GM18505 (cell line): ENCODE measurements at regions not wholly inside any gene's neighbourhood (a gene's known extent, or its start where the extent isn't known, plus 50 kb on each side); places are given as distances from the start of the nearest gene placed in this dataset.

Source experiments
- ATAC-seq: cut with Tn5 transposase; IDR thresholded peaks from one replicate; pipeline ENCODE4 v1.9.1; 2021; ENCODE audit not compliant: unreplicated experiment
- POLR2A ChIP-seq: IDR thresholded peaks from 4 replicates; pipeline ENCODE4 v1.6.1; 2011; ENCODE audit warnings: borderline replicate concordance; ENCODE audit not compliant: insufficient read depth, insufficient read length; ENCODE audit errors: extremely low read depth

DNA sequence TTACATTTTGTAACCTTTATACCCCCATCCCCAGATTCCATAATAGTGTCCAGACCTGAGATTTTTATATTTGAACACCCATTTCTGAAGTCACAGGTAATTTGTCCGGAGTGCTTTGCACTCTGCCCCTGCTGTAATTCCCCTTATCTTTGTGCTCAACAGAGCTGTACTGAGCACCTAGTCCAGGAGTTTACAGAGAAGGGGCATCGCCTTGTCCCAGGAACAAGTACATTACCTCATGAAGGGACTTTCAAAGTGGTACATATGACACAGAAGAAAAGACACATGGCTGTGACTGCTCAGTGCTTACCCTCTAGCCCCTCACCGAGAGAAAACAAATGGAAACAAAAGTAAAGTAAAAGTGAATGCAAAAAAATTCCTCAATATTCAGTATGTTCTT, 373.5 kb downstream of the SOX11 start:
- ATAC-seq: no peak
- TF ChIP-seq POLR2A: no peak

DNA sequence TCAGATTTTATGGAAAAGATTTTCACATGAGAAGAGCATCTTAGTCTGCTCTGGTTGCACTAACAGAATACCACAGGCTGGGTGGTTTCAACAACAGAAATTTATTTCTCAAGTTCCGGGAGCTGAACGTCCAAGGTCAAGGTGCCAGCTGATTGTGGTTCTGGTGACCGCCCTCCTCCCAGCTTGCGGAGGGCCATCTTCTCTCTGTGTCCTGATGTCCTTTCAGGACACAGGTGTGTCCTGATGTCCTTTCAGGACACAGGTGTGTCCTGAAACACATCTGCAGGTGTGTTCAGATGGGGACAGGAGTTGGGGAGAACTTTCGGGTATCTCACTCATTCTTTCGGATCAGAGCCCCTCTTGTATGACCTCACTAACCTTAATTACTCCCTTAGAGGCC, 374.9 kb downstream of the SOX11 start:
- no peak for ATAC-seq
- no peak for TF ChIP-seq POLR2A

DNA sequence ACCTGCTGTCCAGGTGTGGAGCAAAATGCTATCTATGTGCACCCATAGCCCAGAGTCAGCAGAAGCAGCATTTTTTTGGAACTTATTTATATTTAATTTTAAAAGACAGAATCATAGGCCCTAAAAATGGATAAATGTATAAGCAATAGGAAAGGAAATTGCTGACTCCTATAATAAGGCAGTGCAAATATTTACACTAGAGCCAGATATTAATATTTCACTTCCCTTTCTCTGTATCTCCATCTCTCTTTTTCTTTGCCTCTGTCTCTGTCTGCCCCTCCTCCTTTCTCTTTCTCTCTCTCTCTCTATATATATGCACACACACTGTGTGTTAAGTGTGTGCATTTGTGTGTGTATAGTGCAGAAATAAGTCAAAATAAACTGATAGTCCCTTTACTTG, 375.6 kb downstream of the SOX11 start:
- no peak for TF ChIP-seq POLR2A
- no peak for ATAC-seq

DNA sequence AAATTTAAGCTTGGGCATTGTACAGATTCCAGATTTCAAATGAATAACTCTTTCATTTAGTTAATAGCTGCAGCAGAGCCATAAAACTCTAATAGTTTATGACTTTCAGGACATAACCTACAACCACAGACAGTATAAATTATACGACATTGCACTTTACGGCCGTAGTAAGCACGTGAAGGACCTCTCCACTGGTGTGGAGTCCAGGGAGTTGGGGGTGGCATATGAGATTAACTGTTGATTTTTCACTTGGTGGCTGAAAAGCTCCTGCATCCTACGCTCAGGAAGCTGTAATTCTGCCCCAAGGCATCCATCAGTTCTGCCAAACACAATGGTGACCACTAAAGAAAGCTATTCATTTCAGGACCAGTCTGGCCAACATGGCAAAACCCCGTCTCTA, 376.2 kb downstream of the SOX11 start:
- TF ChIP-seq POLR2A: no peak
- ATAC-seq: no peak

DNA sequence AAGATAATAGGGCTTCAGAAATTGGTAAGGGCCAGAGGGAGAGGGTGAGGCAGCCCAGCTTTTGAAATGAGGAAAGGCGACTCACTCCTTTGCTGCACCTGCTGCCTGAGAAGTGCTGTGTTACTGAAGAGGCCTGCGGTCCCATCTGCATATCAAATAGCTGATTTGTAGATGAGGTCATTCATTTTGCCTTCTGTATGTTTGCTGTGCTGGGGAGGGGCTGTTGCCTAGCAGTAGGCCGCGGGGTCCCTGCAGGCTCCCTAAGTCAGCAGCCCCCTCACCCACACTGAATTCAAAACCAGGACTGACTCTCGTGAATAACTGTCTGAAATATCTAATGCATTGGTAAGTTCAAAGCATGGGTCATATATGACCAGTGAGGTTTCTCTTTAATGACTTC, 377.2 kb downstream of the SOX11 start:
- no peak for TF ChIP-seq POLR2A
- ATAC-seq: no peak

DNA sequence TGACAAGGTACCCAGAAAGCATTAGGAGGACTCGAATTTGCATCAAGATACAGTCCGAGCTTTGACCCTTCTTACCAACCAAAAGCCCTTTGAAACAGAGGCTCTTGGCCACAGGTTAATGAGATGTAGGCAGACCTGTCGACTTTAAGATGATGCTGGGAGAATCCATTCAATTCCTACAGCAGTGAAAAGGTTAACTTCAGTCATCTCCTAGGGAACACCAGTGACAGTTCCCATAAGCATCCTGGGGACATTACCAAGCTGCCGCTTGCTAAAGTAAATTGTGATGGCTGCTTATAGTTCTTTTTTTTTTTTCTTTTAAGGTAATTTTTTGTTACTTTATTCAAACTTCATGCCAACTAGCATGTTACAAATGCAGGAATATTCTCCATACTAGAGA, 379.3 kb downstream of the SOX11 start:
- no peak for ATAC-seq
- TF ChIP-seq POLR2A: no peak

DNA sequence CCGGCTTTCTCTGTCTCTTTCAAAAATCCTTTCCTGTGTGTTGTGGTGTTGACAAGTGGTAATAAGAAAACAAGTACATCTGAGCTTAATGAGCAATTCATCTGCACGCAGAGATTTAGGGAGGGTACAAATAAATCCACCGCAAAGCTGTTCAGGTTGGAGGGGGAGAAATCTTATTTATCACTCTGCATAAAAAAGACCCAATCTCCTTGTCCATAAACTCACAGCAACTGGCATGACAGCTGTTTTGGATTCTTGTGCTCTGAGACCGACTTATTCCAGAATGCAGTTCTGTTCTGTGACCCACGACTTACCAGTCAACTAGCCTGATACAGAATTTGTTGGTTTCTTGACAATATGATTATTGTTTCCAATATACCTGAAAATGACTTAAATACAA, 380.1 kb downstream of the SOX11 start:
- no peak for ATAC-seq
- TF ChIP-seq POLR2A: no peak

DNA sequence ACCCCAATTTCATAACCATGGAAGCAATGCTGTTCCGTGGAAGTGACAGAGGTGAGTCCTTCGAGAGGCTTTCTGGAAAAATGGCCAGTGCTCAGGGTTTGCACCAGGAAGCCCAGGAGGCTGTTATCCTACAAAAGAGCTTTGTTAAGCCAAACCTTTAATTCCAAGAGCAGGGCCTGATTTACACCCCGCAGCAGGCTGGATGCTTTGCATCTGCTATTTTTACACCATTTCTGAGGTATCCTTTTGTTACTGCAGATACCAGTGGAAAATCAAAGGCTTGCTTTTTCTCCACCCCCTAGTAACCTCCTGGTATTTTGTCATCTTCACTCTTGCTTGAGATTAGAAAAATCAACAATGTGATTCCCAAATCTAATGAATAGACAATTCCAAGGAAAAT, 380.6 kb downstream of the SOX11 start:
- ATAC-seq: no peak
- no peak for TF ChIP-seq POLR2A

DNA sequence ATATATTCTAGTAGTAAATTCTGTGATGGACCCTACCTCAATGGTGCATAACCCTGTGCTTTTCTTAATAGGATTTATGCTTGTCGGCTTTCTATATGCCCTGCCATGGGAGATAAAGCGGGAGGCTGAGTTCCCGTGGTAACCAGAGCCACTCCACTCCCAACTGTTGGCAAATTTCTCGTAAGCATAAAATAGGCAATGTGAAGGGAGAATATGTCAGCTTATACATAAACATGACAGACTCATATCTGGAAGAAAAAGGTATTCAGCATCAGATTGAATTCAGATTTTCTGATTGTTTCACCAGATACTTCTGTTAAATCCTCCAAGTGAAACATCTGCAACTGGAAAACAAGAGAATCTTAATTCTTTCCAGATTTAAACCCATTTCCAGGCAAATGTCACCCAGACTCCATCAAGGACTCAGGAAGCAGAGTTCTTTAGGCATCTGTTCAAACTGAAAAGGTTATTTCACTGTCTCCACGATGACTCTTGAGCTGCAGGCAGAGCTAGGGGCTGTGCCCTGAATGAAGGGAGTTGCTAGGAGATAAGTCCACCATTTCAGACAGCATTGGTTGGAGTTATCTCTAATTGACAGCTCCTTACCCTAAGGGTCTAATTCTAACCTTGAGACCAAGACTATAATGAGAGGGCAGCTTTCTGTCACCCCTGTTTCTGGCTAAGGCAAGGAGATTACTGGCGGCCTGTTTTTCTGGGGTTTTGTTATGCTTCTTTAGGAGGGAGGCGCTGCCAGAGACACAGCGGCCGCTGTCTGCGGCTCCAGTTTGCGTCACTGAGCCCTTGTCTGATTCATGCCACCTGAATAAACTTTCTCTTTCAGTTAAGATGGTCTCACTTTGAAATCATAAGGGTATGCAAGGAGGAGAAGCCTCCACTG, 381.3 kb downstream of the SOX11 start:
- no peak for ATAC-seq
- no peak for TF ChIP-seq POLR2A

DNA sequence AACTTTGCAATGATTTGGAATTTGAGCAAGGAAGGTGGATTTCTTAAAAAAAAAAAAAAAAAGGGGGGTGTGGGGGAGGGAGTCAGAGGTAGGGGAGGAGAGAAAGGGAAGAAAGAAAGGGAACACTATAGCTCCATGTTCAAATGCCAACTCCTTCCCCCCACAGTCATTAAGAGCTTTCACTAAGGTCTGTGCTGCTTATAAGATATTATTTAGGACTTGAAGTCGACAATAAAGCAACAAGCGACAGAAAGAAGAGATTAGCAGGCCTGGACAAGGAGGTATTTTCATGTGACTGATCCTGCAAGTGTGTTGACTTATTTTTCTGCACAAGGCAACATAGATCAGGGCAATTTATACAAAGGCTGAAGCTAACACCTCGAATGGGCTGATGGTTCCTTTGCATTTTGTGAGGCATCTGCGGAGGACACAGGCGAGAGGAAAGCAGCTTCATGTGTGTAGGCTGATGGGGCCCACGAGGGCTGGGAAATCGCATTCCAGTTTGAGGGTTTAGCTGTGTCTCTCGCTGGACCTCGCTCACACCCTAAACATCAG, 382.0 kb downstream of the SOX11 start:
- no peak for TF ChIP-seq POLR2A
- no peak for ATAC-seq

DNA sequence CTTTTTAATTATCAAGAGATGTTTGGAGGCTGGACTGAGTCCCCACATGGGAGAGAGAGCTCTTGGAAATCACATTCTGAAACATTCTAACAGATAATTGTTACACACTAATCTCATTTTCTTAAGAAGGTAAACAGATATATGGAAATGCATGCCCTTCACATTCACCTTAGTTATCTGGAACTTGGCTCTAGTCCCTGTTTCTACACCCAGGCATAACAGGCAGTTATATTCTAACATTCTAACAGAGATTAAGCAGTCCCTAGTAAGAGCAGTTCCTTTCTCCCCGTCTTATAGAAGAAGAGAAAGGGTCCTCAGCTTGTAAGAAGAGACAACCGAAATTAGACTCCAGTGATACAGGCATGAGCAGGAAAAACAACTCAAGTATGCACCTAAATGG, 385.4 kb downstream of the SOX11 start:
- ATAC-seq: no peak
- no peak for TF ChIP-seq POLR2A

DNA sequence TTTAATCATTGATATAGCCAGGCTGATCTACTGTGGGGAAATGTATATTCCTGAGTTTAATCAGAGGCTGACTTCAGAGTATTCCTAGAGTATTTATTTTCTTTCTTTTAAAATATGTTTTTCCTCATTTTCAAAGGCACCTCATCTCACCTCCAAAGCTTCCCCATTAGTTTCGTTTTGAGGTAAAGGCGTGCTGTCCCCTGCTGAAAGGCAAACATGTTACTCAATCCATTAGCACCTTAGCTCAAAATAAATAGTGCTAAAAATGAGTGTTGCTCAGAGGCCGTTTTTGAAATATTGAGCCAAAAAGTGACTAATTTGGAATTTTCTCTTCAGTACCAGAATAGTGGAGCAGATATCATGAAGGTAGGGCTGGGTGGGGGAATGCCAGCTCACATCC, 386.2 kb downstream of the SOX11 start:
- no peak for TF ChIP-seq POLR2A
- no peak for ATAC-seq

DNA sequence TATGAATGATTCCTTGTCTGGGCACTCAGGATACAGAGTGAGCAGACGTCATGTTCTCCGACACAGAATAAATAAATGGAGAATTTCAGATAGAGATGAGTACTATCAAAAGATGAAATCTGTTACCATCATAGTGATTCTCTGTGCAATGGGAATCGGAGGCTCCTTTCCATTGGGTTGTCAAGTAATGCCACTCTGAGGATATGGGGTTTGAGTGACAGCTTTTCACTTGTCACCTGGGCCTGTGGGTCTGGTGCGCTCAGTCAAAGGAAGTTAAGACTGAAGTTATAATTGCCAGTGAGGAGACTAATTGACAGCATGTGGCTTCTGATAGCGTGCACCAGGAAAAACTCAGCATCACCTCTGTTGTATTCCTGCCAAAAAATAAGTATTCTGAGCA, 387.2 kb downstream of the SOX11 start:
- no peak for ATAC-seq
- no peak for TF ChIP-seq POLR2A
